ENCODE measurements at regions not wholly inside any gene's neighbourhood (a gene's known extent, or its start where the extent isn't known, plus 50 kb on each side); places are given as distances from the start of the nearest gene placed in this dataset.

DNA sequence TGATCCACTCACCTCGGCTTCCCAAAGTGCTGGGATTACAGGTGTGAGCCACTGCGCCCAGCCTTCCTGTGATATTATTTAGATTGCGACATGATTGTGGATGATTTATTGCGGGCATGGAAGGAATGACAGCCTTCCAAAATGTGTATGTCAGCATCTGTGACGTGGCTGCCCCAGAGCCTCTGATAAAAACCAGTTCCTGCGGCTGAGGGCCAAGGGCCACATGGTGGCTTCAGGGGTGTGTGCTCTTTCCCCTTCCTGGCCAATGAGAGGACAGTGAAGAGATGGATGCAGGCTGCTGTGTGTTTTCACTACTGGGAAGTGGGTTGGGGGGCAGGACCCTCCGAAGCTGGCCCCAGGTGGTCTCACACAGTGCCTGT is 57.4 kb upstream of the HGFAC start (continued):
- TF ChIP-seq FOXJ3 (CRISPR knock-in tag; IDR thresholded peaks at IDR 0.05) (no peak), RXRA (IDR thresholded peaks at IDR 0.05; ENCODE audit: borderline replicate concordance, low read depth) (no peak), TAF1 (IDR thresholded peaks at IDR 0.05; ENCODE audit: borderline replicate concordance, low read depth, low read length) (no peak), GABPA (IDR thresholded peaks at IDR 0.05; ENCODE audit: low read depth) (no peak), MEF2A (IDR thresholded peaks at IDR 0.05; ENCODE audit: borderline replicate concordance, low read depth) (no peak)
- TF ChIP-seq, protein P1, sequence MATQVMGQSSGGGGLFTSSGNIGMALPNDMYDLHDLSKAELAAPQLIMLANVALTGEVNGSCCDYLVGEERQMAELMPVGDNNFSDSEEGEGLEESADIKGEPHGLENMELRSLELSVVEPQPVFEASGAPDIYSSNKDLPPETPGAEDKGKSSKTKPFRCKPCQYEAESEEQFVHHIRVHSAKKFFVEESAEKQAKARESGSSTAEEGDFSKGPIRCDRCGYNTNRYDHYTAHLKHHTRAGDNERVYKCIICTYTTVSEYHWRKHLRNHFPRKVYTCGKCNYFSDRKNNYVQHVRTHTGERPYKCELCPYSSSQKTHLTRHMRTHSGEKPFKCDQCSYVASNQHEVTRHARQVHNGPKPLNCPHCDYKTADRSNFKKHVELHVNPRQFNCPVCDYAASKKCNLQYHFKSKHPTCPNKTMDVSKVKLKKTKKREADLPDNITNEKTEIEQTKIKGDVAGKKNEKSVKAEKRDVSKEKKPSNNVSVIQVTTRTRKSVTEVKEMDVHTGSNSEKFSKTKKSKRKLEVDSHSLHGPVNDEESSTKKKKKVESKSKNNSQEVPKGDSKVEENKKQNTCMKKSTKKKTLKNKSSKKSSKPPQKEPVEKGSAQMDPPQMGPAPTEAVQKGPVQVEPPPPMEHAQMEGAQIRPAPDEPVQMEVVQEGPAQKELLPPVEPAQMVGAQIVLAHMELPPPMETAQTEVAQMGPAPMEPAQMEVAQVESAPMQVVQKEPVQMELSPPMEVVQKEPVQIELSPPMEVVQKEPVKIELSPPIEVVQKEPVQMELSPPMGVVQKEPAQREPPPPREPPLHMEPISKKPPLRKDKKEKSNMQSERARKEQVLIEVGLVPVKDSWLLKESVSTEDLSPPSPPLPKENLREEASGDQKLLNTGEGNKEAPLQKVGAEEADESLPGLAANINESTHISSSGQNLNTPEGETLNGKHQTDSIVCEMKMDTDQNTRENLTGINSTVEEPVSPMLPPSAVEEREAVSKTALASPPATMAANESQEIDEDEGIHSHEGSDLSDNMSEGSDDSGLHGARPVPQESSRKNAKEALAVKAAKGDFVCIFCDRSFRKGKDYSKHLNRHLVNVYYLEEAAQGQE (IDR thresholded peaks at IDR 0.05; ENCODE audit: low read depth, low read length), result no peak
- TF ChIP-seq, protein P2, sequence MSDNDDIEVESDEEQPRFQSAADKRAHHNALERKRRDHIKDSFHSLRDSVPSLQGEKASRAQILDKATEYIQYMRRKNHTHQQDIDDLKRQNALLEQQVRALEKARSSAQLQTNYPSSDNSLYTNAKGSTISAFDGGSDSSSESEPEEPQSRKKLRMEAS (IDR thresholded peaks at IDR 0.05; ENCODE audit: low read depth), result no peak

DNA sequence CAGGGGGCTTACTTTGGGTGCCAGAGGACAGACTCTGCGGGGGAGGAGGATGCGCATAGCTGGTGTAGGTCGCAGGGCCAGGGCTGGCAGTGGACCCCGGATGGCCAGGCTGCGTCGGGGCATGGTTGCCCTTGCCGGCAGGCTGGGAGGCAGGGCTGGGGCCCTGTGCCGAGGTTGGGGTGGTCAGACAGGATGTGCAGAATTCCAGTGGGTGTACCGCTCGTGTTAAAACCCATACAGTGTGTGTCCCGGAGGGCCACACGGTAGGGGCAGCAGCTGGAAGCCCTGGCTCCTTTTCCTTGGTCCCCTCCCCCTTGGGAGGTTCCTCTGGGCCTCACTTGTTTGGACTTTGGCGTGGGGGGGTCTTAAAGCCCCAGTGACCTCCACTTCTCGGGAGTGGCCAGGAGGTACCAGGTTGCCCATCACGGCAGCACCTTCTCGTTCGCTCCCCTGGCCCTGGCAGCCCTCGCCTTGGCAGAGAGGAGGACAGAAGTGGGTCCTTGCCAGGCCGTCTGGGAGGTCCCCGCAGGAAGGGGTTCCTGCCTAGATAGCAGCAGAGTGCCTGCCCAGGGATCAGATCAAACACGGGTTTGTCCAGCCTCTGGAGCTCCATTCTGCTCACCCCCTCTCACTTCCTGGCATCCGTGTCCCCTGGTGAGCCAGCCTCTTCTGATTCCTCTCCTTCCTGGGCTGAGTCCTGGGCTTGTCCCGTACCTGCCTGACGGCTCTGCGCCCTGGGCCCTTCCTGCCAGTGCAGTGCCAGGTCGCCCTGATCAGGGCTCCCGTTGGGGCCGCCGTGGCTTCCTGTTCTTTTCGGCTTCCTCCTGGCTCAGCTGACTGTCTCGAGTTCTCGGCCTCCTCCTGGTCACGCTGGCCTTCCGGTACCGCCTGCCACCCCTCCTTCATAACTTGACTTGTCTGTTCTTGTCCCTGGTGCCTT is 56.7 kb upstream of the HGFAC start:
- Histone ChIP-seq H3F3A (replicated peaks; ENCODE audit: insufficient read depth) (no peaks in the 10 kb centered on the region), H3K79me2 (ENCODE audit: insufficient read depth) (no peaks in the 10 kb centered on the region), H3K9me2 (no peaks in the 10 kb centered on the region), H2AFZ (ENCODE audit: low read depth) (no peak overlapping the region), H4K20me1 (ENCODE audit: insufficient read depth) (no peaks in the 10 kb centered on the region), H3K4me1 (ENCODE audit: control insufficient read depth in 1 of 2, insufficient read depth in 2 of 2, low read depth in 1 of 2, low read length in 1 of 2) (peaks cover 0 to 4% of the 10 kb centered on the region in 2 experiments; a peak in 1 of 4 replicates), H3K27ac (ENCODE audit: low read depth in 2 of 2, low read length in 1 of 2) (no peak overlapping the region), H3K27me3 (ENCODE audit: insufficient read depth) (no peaks in the 10 kb centered on the region), H3K9ac (no peak overlapping the region), H3K4me3 (ENCODE audit: low read depth in 2 of 2, low read length in 1 of 2) (no peak overlapping the region), H3K9me3 (no peaks in the 10 kb centered on the region), H3K4me2 (no peak overlapping the region), H3K36me3 (replicated peaks in 1 of 2; ENCODE audit: control insufficient read depth in 1 of 2, insufficient read depth in 2 of 2, low read length in 1 of 2) (peaks cover 0 to 2% of the 10 kb centered on the region in 2 experiments)
- 92% methylated on average over 30 of the region's 35 CpGs for WGBS (ENCODE audit: low lambda C conversion rate)
- no peak for DNase-seq
- ChIA-PET CTCF (interaction anchor here (1.2 kb wide), 1 partner anchor 39 kb away, joined by 3 read pairs; no protein-coding TSS in a partner anchor), POLR2A (no interaction called here)
- TF ChIP-seq, protein P3, sequence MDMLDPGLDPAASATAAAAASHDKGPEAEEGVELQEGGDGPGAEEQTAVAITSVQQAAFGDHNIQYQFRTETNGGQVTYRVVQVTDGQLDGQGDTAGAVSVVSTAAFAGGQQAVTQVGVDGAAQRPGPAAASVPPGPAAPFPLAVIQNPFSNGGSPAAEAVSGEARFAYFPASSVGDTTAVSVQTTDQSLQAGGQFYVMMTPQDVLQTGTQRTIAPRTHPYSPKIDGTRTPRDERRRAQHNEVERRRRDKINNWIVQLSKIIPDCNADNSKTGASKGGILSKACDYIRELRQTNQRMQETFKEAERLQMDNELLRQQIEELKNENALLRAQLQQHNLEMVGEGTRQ (IDR thresholded peaks at IDR 0.05; ENCODE audit: borderline replicate concordance, low read depth, low read length), result no peak
- TF ChIP-seq RFX5 (IDR thresholded peaks at IDR 0.05; ENCODE audit: low read length), result no peak
- no peak for TF ChIP-seq ELF1 (IDR thresholded peaks at IDR 0.05)
- no peak for TF ChIP-seq MXI1 (IDR thresholded peaks at IDR 0.05; ENCODE audit: low read depth, low read length)
- TF ChIP-seq FOXM1 (IDR thresholded peaks at IDR 0.05; ENCODE audit: low read depth), result no peak
- TF ChIP-seq YY1 (IDR thresholded peaks at IDR 0.05; ENCODE audit: low read depth), result no peak
- TF ChIP-seq NFIC (IDR thresholded peaks at IDR 0.05; ENCODE audit: borderline replicate concordance), result no peak
- TF ChIP-seq SMC3 (IDR thresholded peaks at IDR 0.05; ENCODE audit: low read depth, low read length), result no peak
- TF ChIP-seq EZH2phosphoT487 (IDR thresholded peaks at IDR 0.05; ENCODE audit: borderline replicate concordance, low read depth), result no peak
- no peak for TF ChIP-seq JUND (IDR thresholded peaks at IDR 0.05)
- no peak for TF ChIP-seq FOSL2 (IDR thresholded peaks at IDR 0.05; ENCODE audit: borderline replicate concordance, low read depth)
- TF ChIP-seq EP300 (IDR thresholded peaks at IDR 0.05; ENCODE audit: borderline replicate concordance in 1 of 2, low read depth in 1 of 2, low read length in 1 of 2), result no peak
- TF ChIP-seq, protein P4, sequence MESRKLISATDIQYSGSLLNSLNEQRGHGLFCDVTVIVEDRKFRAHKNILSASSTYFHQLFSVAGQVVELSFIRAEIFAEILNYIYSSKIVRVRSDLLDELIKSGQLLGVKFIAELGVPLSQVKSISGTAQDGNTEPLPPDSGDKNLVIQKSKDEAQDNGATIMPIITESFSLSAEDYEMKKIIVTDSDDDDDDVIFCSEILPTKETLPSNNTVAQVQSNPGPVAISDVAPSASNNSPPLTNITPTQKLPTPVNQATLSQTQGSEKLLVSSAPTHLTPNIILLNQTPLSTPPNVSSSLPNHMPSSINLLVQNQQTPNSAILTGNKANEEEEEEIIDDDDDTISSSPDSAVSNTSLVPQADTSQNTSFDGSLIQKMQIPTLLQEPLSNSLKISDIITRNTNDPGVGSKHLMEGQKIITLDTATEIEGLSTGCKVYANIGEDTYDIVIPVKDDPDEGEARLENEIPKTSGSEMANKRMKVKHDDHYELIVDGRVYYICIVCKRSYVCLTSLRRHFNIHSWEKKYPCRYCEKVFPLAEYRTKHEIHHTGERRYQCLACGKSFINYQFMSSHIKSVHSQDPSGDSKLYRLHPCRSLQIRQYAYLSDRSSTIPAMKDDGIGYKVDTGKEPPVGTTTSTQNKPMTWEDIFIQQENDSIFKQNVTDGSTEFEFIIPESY (IDR thresholded peaks at IDR 0.05; ENCODE audit: borderline replicate concordance, low read depth), result no peak
- no peak for TF ChIP-seq TCF12 (IDR thresholded peaks at IDR 0.05)
- TF ChIP-seq RXRA (IDR thresholded peaks at IDR 0.05; ENCODE audit: borderline replicate concordance, low read depth), result no peak
- no peak for TF ChIP-seq MEF2A (IDR thresholded peaks at IDR 0.05; ENCODE audit: borderline replicate concordance, low read depth)
- no peak for TF ChIP-seq RCOR1 (IDR thresholded peaks at IDR 0.05; ENCODE audit: low read length)
- TF ChIP-seq, protein P5, sequence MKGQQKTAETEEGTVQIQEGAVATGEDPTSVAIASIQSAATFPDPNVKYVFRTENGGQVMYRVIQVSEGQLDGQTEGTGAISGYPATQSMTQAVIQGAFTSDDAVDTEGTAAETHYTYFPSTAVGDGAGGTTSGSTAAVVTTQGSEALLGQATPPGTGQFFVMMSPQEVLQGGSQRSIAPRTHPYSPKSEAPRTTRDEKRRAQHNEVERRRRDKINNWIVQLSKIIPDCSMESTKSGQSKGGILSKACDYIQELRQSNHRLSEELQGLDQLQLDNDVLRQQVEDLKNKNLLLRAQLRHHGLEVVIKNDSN (IDR thresholded peaks at IDR 0.05; ENCODE audit: borderline replicate concordance, low read depth), result no peak
- no peak for TF ChIP-seq RAD21 (IDR thresholded peaks at IDR 0.05; ENCODE audit: low read length)

Data from SK-N-SH (cell line).